Epithelial cell of esophagus (primary cell): ENCODE measurements at regions not wholly inside any gene's neighbourhood (a gene's known extent, or its start where the extent isn't known, plus 50 kb on each side); places are given as distances from the start of the nearest gene placed in this dataset.

Source experiments
- DNase-seq: peaks from one replicate; pipeline ENCODE4 v3.0.0; 2010; ENCODE audit warnings: low read depth
- H3K4me3 ChIP-seq: 2 replicates; pipeline ENCODE4 v1.5.1; 2011; ENCODE audit warnings: mild to moderate bottlenecking, low read length, control low read depth
- CTCF ChIP-seq: IDR thresholded peaks from 2 replicates; pipeline ENCODE4 v1.5.1; 2011; ENCODE audit warnings: low read depth, mild to moderate bottlenecking, low read length, control low read depth, inconsistent platforms; ENCODE audit not compliant: insufficient read depth; ENCODE audit errors: missing control alignments

- no peak for DNase-seq
- no peak overlapping the region for H3K4me3 ChIP-seq
- TF ChIP-seq CTCF = no peak
Measured at GRCh38 chr2:191738003-191738402, 60.1 kb downstream of the NABP1 start.

GRCh38 chr2:191738667-191739066 lies 60.7 kb downstream of the NABP1 start:
- DNase-seq = no peak
- no peak overlapping the region for H3K4me3 ChIP-seq
- TF ChIP-seq CTCF = no peak

- no peak for TF ChIP-seq CTCF
- no peak for DNase-seq
Measured at GRCh38 chr2:191739194-191739593, 61.3 kb downstream of the NABP1 start.

GRCh38 chr2:191740016-191740419 lies 62.1 kb downstream of the NABP1 start:
- H3K4me3 ChIP-seq = no peak overlapping the region
- peak; percentile 52 for DNase-seq
- TF ChIP-seq CTCF = no peak

More at GRCh38 chr2:191739194-191739593, 61.3 kb downstream of the NABP1 start:
- no peak overlapping the region for H3K4me3 ChIP-seq

- no peak overlapping the region for H3K4me3 ChIP-seq
- DNase-seq = no peak
- no peak for TF ChIP-seq CTCF
Measured at GRCh38 chr2:191740759-191741158, 62.8 kb downstream of the NABP1 start.

GRCh38 chr2:191746346-191747169 lies 68.6 kb downstream of the NABP1 start:
- H3K4me3 ChIP-seq = no peak overlapping the region
- peak; percentile 17 for DNase-seq
- no peak for TF ChIP-seq CTCF

GRCh38 chr2:191747170-191747530 lies 69.2 kb downstream of the NABP1 start:
- H3K4me3 ChIP-seq = no peak overlapping the region
- no peak for TF ChIP-seq CTCF
- DNase-seq = no peak
